ENCODE measurements at regions not wholly inside any gene's neighbourhood (a gene's known extent, or its start where the extent isn't known, plus 50 kb on each side); places are given as distances from the start of the nearest gene placed in this dataset.
"Not testable (repeated sequence)": the region's sequence is repeated elsewhere in the genome, so short reads cannot be mapped to it uniquely, and the experiment has no call there.

- no peak for TF ChIP-seq JUND (IDR thresholded peaks at IDR 0.05; ENCODE audit: low read depth)
- in situ Hi-C loops (cut with HindIII; ENCODE audit: low pct_unique_long_range_greater_than_20kb, low sequenced_read_pairs) = no loop called here
- no peak for DNase-seq (ENCODE audit: low read depth in 1 of 2, low spot score in 1 of 2)
These were observed 324.8 kb upstream of the INTU start for GRCh38 chr4:127307996-127308395.

GRCh38 chr4:127309369-127310102 lies 323.2 kb upstream of the INTU start:
- TF ChIP-seq JUND (IDR thresholded peaks at IDR 0.05; ENCODE audit: low read depth) = no peak
- in situ Hi-C loops (cut with HindIII; ENCODE audit: low pct_unique_long_range_greater_than_20kb, low sequenced_read_pairs) = no loop called here
- DNase-seq (ENCODE audit: low read depth in 1 of 2, low spot score in 1 of 2) = no peak

GRCh38 chr4:127311371-127311770 lies 321.4 kb upstream of the INTU start:
- DNase-seq (ENCODE audit: low read depth in 1 of 2, low spot score in 1 of 2) = no peak
- no peak for TF ChIP-seq JUND (IDR thresholded peaks at IDR 0.05; ENCODE audit: low read depth)
- in situ Hi-C loops (cut with HindIII; ENCODE audit: low pct_unique_long_range_greater_than_20kb, low sequenced_read_pairs) = no loop called here

GRCh38 chr4:127311924-127312323 lies 320.8 kb upstream of the INTU start:
- in situ Hi-C loops (cut with HindIII; ENCODE audit: low pct_unique_long_range_greater_than_20kb, low sequenced_read_pairs) = no loop called here
- DNase-seq (ENCODE audit: low read depth in 1 of 2, low spot score in 1 of 2) = no peak
- TF ChIP-seq JUND (IDR thresholded peaks at IDR 0.05; ENCODE audit: low read depth) = no peak

- in situ Hi-C loops (cut with HindIII; ENCODE audit: low pct_unique_long_range_greater_than_20kb, low sequenced_read_pairs) = no loop called here
- no peak for TF ChIP-seq JUND (IDR thresholded peaks at IDR 0.05; ENCODE audit: low read depth)
- DNase-seq (ENCODE audit: low read depth in 1 of 2, low spot score in 1 of 2) = no peak
These were observed 319.0 kb upstream of the INTU start for GRCh38 chr4:127313767-127314166.

- TF ChIP-seq JUND (IDR thresholded peaks at IDR 0.05; ENCODE audit: low read depth) = no peak
- in situ Hi-C loops (cut with HindIII; ENCODE audit: low pct_unique_long_range_greater_than_20kb, low sequenced_read_pairs) = no loop called here
- no peak for DNase-seq (ENCODE audit: low read depth in 1 of 2, low spot score in 1 of 2)
These were observed 305.3 kb upstream of the INTU start for GRCh38 chr4:127327491-127327890.

GRCh38 chr4:127335073-127335620 lies 297.6 kb upstream of the INTU start:
- TF ChIP-seq JUND (IDR thresholded peaks at IDR 0.05; ENCODE audit: low read depth) = no peak
- in situ Hi-C loops (cut with HindIII; ENCODE audit: low pct_unique_long_range_greater_than_20kb, low sequenced_read_pairs) = no loop called here
- no peak for DNase-seq (ENCODE audit: low read depth in 1 of 2, low spot score in 1 of 2)

GRCh38 chr4:127335732-127336131 lies 297.0 kb upstream of the INTU start:
- in situ Hi-C loops (cut with HindIII; ENCODE audit: low pct_unique_long_range_greater_than_20kb, low sequenced_read_pairs) = no loop called here
- DNase-seq (ENCODE audit: low read depth in 1 of 2, low spot score in 1 of 2) = no peak
- no peak for TF ChIP-seq JUND (IDR thresholded peaks at IDR 0.05; ENCODE audit: low read depth)

- DNase-seq (ENCODE audit: low read depth in 1 of 2, low spot score in 1 of 2); in situ Hi-C loops (cut with HindIII; ENCODE audit: low pct_unique_long_range_greater_than_20kb, low sequenced_read_pairs): not testable (repeated sequence)
These were observed 289.6 kb upstream of the INTU start for GRCh38 chr4:127343123-127343522.

- in situ Hi-C loops (cut with HindIII; ENCODE audit: low pct_unique_long_range_greater_than_20kb, low sequenced_read_pairs) = no loop called here
These were observed 288.7 kb upstream of the INTU start for GRCh38 chr4:127344071-127344470.

GRCh38 chr4:127347936-127348335 lies 284.8 kb upstream of the INTU start:
- DNase-seq (ENCODE audit: low read depth in 1 of 2, low spot score in 1 of 2) = no peak
- no peak for TF ChIP-seq JUND (IDR thresholded peaks at IDR 0.05; ENCODE audit: low read depth)
- in situ Hi-C loops (cut with HindIII; ENCODE audit: low pct_unique_long_range_greater_than_20kb, low sequenced_read_pairs) = no loop called here

More at GRCh38 chr4:127344071-127344470, 288.7 kb upstream of the INTU start:
- no peak for TF ChIP-seq JUND (IDR thresholded peaks at IDR 0.05; ENCODE audit: low read depth)
- no peak for DNase-seq (ENCODE audit: low read depth in 1 of 2, low spot score in 1 of 2)

GRCh38 chr4:127352220-127353113 lies 280.3 kb upstream of the INTU start:
- TF ChIP-seq JUND (IDR thresholded peaks at IDR 0.05; ENCODE audit: low read depth) = no peak
- DNase-seq (ENCODE audit: low read depth in 1 of 2, low spot score in 1 of 2) = no peak
- in situ Hi-C loops (cut with HindIII; ENCODE audit: low pct_unique_long_range_greater_than_20kb, low sequenced_read_pairs) = no loop called here

GRCh38 chr4:127355743-127356142 lies 277.0 kb upstream of the INTU start:
- no peak for TF ChIP-seq JUND (IDR thresholded peaks at IDR 0.05; ENCODE audit: low read depth)
- DNase-seq (ENCODE audit: low read depth in 1 of 2, low spot score in 1 of 2) = no peak
- in situ Hi-C loops (cut with HindIII; ENCODE audit: low pct_unique_long_range_greater_than_20kb, low sequenced_read_pairs) = no loop called here
